HUES48 (cell line): ENCODE measurements at regions not wholly inside any gene's neighbourhood (a gene's known extent, or its start where the extent isn't known, plus 50 kb on each side); places are given as distances from the start of the nearest gene placed in this dataset.

Experiments
- H3K27ac ChIP-seq: one replicate; pipeline ENCODE4 v1.7.0; 2013; ENCODE audit warnings: low read depth, low read length, inconsistent platforms
- H3K27me3 ChIP-seq: 2 replicates; pipeline ENCODE4 v1.6.1; 2013; ENCODE audit warnings: mild to moderate bottlenecking, low read length; ENCODE audit not compliant: control insufficient read depth, insufficient read depth
- H3K36me3 ChIP-seq: 2 replicates; pipeline ENCODE4 v1.6.1; 2013; ENCODE audit warnings: low read length; ENCODE audit not compliant: control insufficient read depth, insufficient read depth
- H3K4me1 ChIP-seq: 2 replicates; pipeline ENCODE4 v1.6.1; 2013; ENCODE audit warnings: mild to moderate bottlenecking, low read length; ENCODE audit not compliant: control insufficient read depth, insufficient read depth
- H3K4me3 ChIP-seq: 2 replicates; pipeline ENCODE4 v1.5.1; 2013; ENCODE audit warnings: mild to moderate bottlenecking, low read depth, low read length
- H3K9ac ChIP-seq: 2 replicates; pipeline ENCODE4 v1.6.1; 2013; ENCODE audit warnings: mild to moderate bottlenecking, low read depth, low read length, moderate library complexity
- H3K9me3 ChIP-seq: 2 replicates; pipeline ENCODE4 v1.6.1; 2013; ENCODE audit warnings: low read length; ENCODE audit not compliant: control insufficient read depth, insufficient read depth

GRCh38 chr16:86392436-86393152 lies 117.7 kb upstream of the FOXF1 start:
- H3K36me3 ChIP-seq = no peaks in the 10 kb centered on the region
- no peak overlapping the region for H3K27ac ChIP-seq
- H3K9me3 ChIP-seq = no peaks in the 10 kb centered on the region

GRCh38 chr16:86393907-86394626 lies 116.3 kb upstream of the FOXF1 start:
- H3K9me3 ChIP-seq = no peaks in the 10 kb centered on the region
- no peaks in the 10 kb centered on the region for H3K27me3 ChIP-seq
- H3K9ac ChIP-seq = no peak overlapping the region
- no peak overlapping the region for H3K27ac ChIP-seq
- no peaks in the 10 kb centered on the region for H3K36me3 ChIP-seq
- H3K4me1 ChIP-seq = peaks cover 12% of the 10 kb centered on the region
- no peak overlapping the region for H3K4me3 ChIP-seq

More at GRCh38 chr16:86392436-86393152, 117.7 kb upstream of the FOXF1 start:
- no peak overlapping the region for H3K9ac ChIP-seq
- peaks cover 12% of the 10 kb centered on the region for H3K4me1 ChIP-seq
- no peaks in the 10 kb centered on the region for H3K27me3 ChIP-seq
- no peak overlapping the region for H3K4me3 ChIP-seq

- H3K27me3 ChIP-seq = no peaks in the 10 kb centered on the region
- H3K4me1 ChIP-seq = peaks cover 12% of the 10 kb centered on the region
- no peaks in the 10 kb centered on the region for H3K36me3 ChIP-seq
- no peak overlapping the region for H3K27ac ChIP-seq
- H3K9me3 ChIP-seq = no peaks in the 10 kb centered on the region
- no peak overlapping the region for H3K9ac ChIP-seq
- no peak overlapping the region for H3K4me3 ChIP-seq
Observed at GRCh38 chr16:86395477-86395876, 114.8 kb upstream of the FOXF1 start.

- H3K36me3 ChIP-seq = no peaks in the 10 kb centered on the region
- peaks cover 12% of the 10 kb centered on the region for H3K4me1 ChIP-seq
- H3K4me3 ChIP-seq = no peak overlapping the region
- no peaks in the 10 kb centered on the region for H3K9me3 ChIP-seq
- no peak overlapping the region; the same call in 1 of the 2 replicates for H3K9ac ChIP-seq
- no peak overlapping the region for H3K27ac ChIP-seq
- H3K27me3 ChIP-seq = no peaks in the 10 kb centered on the region
Observed at GRCh38 chr16:86396422-86396821, 113.9 kb upstream of the FOXF1 start.

GRCh38 chr16:86396901-86397311 lies 113.4 kb upstream of the FOXF1 start:
- no peaks in the 10 kb centered on the region for H3K27me3 ChIP-seq
- H3K36me3 ChIP-seq = no peaks in the 10 kb centered on the region
- H3K9ac ChIP-seq = no peak overlapping the region; the same call in 1 of the 2 replicates
- no peaks in the 10 kb centered on the region for H3K9me3 ChIP-seq
- no peak overlapping the region for H3K4me3 ChIP-seq
- H3K27ac ChIP-seq = no peak overlapping the region
- H3K4me1 ChIP-seq = peaks cover 12% of the 10 kb centered on the region

- peaks cover 12% of the 10 kb centered on the region for H3K4me1 ChIP-seq
- H3K36me3 ChIP-seq = no peaks in the 10 kb centered on the region
- H3K27ac ChIP-seq = no peak overlapping the region
- no peak overlapping the region for H3K9ac ChIP-seq
- no peaks in the 10 kb centered on the region for H3K27me3 ChIP-seq
- H3K4me3 ChIP-seq = no peak overlapping the region
- no peaks in the 10 kb centered on the region for H3K9me3 ChIP-seq
Observed at GRCh38 chr16:86398201-86398600, 112.1 kb upstream of the FOXF1 start.

GRCh38 chr16:86398622-86399021 lies 111.7 kb upstream of the FOXF1 start:
- Histone ChIP-seq H3K4me3 (no peak overlapping the region), H3K4me1 (peaks cover 12% of the 10 kb centered on the region), H3K27ac (no peak overlapping the region), H3K9ac (no peak overlapping the region), H3K9me3 (no peaks in the 10 kb centered on the region), H3K27me3 (no peaks in the 10 kb centered on the region), H3K36me3 (no peaks in the 10 kb centered on the region)

GRCh38 chr16:86401126-86401525 lies 109.2 kb upstream of the FOXF1 start:
- Histone ChIP-seq H3K9me3 (no peaks in the 10 kb centered on the region), H3K4me3 (no peak overlapping the region), H3K36me3 (no peaks in the 10 kb centered on the region), H3K4me1 (peaks cover 10% of the 10 kb centered on the region), H3K9ac (no peak overlapping the region), H3K27me3 (no peaks in the 10 kb centered on the region), H3K27ac (no peak overlapping the region)

- Histone ChIP-seq H3K4me1 (no peaks in the 10 kb centered on the region), H3K9me3 (no peaks in the 10 kb centered on the region), H3K27me3 (no peaks in the 10 kb centered on the region), H3K4me3 (no peak overlapping the region), H3K27ac (no peak overlapping the region), H3K36me3 (no peaks in the 10 kb centered on the region), H3K9ac (no peak overlapping the region)
Observed at GRCh38 chr16:86403085-86403484, 107.2 kb upstream of the FOXF1 start.

GRCh38 chr16:86403541-86404163 lies 106.7 kb upstream of the FOXF1 start:
- Histone ChIP-seq H3K27me3 (no peaks in the 10 kb centered on the region), H3K4me1 (no peaks in the 10 kb centered on the region), H3K4me3 (no peak overlapping the region), H3K27ac (no peak overlapping the region), H3K36me3 (no peaks in the 10 kb centered on the region), H3K9me3 (no peaks in the 10 kb centered on the region), H3K9ac (no peak overlapping the region)

- Histone ChIP-seq H3K27ac (no peak overlapping the region), H3K4me3 (no peak overlapping the region), H3K9me3 (no peaks in the 10 kb centered on the region), H3K4me1 (no peaks in the 10 kb centered on the region), H3K36me3 (no peaks in the 10 kb centered on the region), H3K27me3 (no peaks in the 10 kb centered on the region; the same call in 1 of the 2 replicates), H3K9ac (no peak overlapping the region)
Observed at GRCh38 chr16:86404678-86405077, 105.6 kb upstream of the FOXF1 start.
